Mucosa of descending colon (tissue), 3 donors: ENCODE measurements at regions not wholly inside any gene's neighbourhood (a gene's known extent, or its start where the extent isn't known, plus 50 kb on each side); places are given as distances from the start of the nearest gene placed in this dataset.

Source experiments
- ATAC-seq: fragments of 200-7000 bp; cut with Tn5 transposase; one replicate; pipeline ENCODE4 v1.9.1; 2020; ENCODE audit warnings: mild to moderate bottlenecking, moderate library complexity
- DNase-seq, 3 donors: peaks; one replicate each; pipeline ENCODE4 v3.0.0-alpha.2; 2020
- H3K36me3 ChIP-seq: fragments of 200-600 bp; one replicate; pipeline ENCODE4 v1.8.0; 2021; ENCODE audit warnings: low read depth, mild to moderate bottlenecking
- H3K4me1 ChIP-seq: fragments of 200-600 bp; one replicate; pipeline ENCODE4 v1.8.0; 2021; ENCODE audit warnings: low read depth, mild to moderate bottlenecking
- H3K4me3 ChIP-seq: fragments of 200-600 bp; one replicate; pipeline ENCODE4 v1.8.0; 2021; ENCODE audit warnings: mild to moderate bottlenecking
- H3K9me3 ChIP-seq: fragments of 200-600 bp; one replicate; pipeline ENCODE4 v1.8.0; 2021; ENCODE audit warnings: mild to moderate bottlenecking
- intact Hi-C, 2 donors: fragments of 100-400 bp; cut with DNase I in 1 of 2; cut with micrococcal nuclease in 1 of 2; formaldehyde crosslinking; loops; one replicate each; pipeline versions ENCODE4 v1.11.0 to v1.11.1; 2022; cut with DNase I, micrococcal nuclease
- TF ChIP-seq, protein P1 (sequence below): fragments of 200-600 bp; IDR thresholded peaks from one replicate; pipeline ENCODE4 v1.8.0; 2022; ENCODE audit warnings: antibody characterized with exemption, mild to moderate bottlenecking
- donor health status: DM: no; HTN: no; CAD: no; lungs with moderate emphysema.
- donor health status: DM: no; HTN: no; CAD: no.
- donor health status: DM: no; HTN: yes; CAD: no.

DNA sequence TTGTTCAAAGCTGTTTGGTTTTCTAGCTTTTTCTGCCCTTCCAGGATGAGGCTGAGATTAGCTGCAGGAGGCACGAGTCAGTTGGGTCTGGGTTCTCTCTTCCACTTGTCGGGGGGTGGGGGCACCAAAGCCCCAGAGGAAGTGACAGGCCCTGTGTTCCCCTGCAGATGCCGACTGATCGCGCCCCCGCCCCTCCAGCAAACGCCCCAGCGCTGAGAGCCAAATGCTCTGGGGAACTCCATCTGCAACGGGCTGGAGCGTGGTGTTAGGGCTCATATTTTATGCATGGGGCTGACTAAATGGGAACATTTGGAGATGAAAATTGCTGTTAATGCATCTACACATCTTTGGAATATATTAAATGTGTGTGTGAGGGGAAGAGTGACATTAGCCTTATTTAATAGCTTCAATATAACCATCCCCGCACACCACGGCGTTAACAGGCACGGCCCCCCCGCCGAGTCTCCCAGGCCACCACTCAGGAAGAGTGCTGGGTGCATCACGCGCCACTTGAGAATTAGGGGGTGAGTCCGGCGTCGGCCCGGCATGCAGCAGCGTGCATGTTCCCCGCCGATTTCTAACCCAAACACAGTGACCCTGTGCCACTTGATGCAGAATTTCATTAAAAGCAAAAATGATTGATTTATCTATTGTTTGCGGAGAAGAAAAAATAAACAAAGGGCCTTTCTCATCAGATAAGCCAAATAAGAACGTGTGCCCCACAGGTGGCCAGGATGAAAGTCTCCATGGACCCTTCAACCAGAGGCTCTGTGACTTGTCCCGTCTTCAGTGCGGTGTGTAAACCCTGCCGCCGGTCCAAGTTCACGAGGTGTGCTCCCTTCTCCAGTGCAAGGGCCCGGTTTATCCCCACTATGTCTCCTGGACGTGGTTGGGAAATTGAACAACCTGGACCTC lies 165.0 kb upstream of the RTL1 start:
- no peak overlapping the region for H3K4me3 ChIP-seq
- H3K36me3 ChIP-seq: no peaks in the 10 kb centered on the region
- H3K9me3 ChIP-seq: no peaks in the 10 kb centered on the region
- ATAC-seq (no peak), DNase-seq (peak in 1 of 3 donors; percentile 27)
- intact Hi-C loops: no loop called here
- TF ChIP-seq, protein P1, sequence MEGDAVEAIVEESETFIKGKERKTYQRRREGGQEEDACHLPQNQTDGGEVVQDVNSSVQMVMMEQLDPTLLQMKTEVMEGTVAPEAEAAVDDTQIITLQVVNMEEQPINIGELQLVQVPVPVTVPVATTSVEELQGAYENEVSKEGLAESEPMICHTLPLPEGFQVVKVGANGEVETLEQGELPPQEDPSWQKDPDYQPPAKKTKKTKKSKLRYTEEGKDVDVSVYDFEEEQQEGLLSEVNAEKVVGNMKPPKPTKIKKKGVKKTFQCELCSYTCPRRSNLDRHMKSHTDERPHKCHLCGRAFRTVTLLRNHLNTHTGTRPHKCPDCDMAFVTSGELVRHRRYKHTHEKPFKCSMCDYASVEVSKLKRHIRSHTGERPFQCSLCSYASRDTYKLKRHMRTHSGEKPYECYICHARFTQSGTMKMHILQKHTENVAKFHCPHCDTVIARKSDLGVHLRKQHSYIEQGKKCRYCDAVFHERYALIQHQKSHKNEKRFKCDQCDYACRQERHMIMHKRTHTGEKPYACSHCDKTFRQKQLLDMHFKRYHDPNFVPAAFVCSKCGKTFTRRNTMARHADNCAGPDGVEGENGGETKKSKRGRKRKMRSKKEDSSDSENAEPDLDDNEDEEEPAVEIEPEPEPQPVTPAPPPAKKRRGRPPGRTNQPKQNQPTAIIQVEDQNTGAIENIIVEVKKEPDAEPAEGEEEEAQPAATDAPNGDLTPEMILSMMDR: no peak
- peaks cover 3% of the 10 kb centered on the region for H3K4me1 ChIP-seq

DNA sequence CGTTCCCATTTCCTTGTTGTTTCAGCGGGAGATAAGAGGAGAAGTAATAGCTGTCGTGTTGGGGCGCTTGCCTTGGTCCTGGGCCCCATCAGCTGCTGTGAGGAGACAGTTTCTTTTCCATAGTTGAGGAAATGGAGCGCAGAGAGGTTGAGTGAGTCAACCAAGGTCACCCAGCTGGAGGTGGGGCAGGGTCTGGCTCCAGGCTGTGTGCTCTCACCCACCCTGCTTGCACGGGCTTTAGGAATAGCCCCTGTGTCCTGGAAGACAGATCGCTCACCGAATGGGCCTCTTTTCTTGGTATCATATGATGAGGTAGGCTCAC lies 165.7 kb upstream of the RTL1 start:
- H3K9me3 ChIP-seq: no peaks in the 10 kb centered on the region
- intact Hi-C loops: no loop called here
- DNase-seq (no peak), ATAC-seq (no peak)
- no peaks in the 10 kb centered on the region for H3K36me3 ChIP-seq
- H3K4me1 ChIP-seq: peaks cover 3% of the 10 kb centered on the region
- TF ChIP-seq, protein P1: no peak
- no peak overlapping the region for H3K4me3 ChIP-seq

DNA sequence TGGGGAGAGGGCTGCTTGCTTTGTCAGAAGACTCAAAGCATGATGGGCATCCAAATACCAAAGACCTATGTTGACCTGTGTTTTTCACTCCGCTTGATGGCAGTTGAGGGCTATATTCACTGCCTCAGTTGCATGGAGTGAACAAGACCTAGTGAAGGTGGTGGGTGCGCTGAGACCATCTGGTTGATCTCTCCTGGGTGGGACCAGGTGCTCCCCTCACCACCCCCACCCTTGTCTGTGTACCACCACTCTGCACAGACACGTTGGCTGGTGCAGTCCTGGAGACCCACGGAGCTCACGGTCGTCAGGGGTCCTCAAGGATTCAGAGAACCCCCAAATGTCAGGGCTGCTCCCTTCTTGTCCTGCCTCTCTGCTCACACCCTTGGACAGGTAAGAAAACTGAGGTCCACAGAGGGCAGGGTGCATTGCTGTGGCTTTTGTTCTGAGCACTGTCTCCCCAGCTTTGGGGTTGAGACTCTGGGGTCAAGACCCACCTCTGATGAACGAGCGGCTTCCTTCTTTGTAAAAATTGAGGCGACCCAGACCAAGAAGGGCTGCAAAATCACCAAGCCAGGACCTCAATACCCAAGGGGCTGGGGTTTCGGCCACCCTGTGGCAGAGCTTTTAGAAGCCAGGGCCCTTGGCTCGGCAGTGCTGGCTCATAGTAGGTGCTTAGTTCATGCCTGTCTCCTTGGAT lies 166.3 kb upstream of the RTL1 start:
- ATAC-seq (no peak), DNase-seq (peak in 1 of 3 donors; percentile 23)
- H3K36me3 ChIP-seq: no peaks in the 10 kb centered on the region
- H3K4me1 ChIP-seq: peaks cover 3% of the 10 kb centered on the region
- TF ChIP-seq, protein P1: no peak
- H3K4me3 ChIP-seq: no peak overlapping the region
- intact Hi-C loops: no loop called here
- no peaks in the 10 kb centered on the region for H3K9me3 ChIP-seq

DNA sequence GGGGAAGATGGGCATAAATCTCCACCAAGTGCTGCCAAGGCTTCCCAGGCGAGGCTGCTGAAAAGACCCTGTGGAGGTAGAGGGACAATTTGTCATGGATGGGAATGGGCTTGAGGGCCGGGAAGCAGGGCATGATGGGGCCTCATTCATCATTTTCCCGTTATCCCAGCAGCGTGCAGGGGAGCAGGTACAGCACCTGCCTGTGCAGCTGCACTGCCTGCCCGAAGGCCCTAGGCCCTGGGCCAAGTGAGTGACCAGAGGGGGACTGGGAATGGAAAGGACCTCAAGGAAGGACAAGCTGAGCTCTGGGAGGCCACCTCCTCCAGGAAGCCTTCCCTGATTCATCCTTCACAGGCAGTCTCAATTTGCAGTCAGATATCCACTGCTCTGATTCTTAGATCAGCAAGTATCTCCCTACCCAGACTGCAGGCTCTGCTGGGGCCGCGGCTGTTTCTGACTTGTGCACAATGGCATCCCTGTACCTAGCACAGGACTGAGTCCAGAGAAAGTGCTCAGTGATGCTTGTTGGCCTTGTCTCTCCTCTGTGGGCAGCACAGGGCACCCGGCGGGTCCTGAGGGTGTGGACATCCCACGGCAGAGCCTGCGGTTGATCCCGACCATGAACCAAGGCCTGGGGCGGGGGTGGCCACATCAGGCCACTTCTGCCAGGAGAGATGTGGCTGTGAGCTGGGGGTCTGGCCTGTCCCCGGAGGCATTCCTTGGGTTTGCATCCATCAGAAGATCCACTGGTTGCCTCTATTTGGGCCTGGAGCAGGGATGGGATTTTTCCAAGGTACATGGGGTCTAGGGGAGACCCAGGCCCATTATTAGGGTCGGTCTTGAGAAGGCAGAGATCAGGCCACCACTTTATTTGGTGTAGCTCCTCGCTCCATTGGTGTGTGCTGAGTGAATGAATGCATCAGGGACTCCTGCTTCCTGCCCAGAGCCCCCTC lies 167.3 kb upstream of the RTL1 start:
- Histone ChIP-seq H3K4me1 (peaks cover 3% of the 10 kb centered on the region), H3K36me3 (no peaks in the 10 kb centered on the region), H3K4me3 (no peak overlapping the region), H3K9me3 (no peaks in the 10 kb centered on the region)
- intact Hi-C loops: no loop called here
- TF ChIP-seq, protein P1: no peak
- ATAC-seq: no peak
- DNase-seq: peak in 1 of 3 donors; percentile 21

DNA sequence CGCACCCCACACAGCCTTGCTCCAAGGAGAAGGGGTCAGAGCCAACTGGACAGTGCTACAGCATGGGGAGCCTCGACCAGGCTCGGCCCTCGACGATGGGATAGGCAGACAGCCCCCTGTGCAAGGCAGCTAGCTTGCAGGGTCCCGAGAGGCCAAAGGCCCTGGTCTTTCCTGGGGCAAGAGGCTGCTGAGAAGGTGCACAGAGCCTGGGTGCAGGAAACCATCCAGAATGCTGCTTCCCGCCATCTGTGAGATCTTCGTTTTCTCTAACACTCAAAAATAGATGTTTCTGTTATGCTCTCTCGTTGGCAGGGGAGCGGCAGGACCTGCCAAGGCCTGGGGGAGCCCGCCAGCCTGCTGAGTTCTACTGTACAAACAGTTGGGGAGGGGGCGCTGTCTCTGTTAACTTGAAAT lies 168.0 kb upstream of the RTL1 start:
- no peaks in the 10 kb centered on the region for H3K9me3 ChIP-seq
- TF ChIP-seq, protein P1: no peak
- no peak for ATAC-seq
- no peak overlapping the region for H3K4me3 ChIP-seq
- no peaks in the 10 kb centered on the region for H3K36me3 ChIP-seq
- intact Hi-C loops: no loop called here
- no peak for DNase-seq
- peaks cover 3% of the 10 kb centered on the region for H3K4me1 ChIP-seq
